Esophagus muscularis mucosa (tissue), 4 donors: ENCODE measurements at regions not wholly inside any gene's neighbourhood (a gene's known extent, or its start where the extent isn't known, plus 50 kb on each side); places are given as distances from the start of the nearest gene placed in this dataset.
A peak's percentile ranks its signal among the peaks of the same experiment; 100 is the strongest.

Experiments used
- DNase-seq: peaks from one replicate; pipeline ENCODE4 v3.0.0-alpha.2; 2017; ENCODE audit errors: extremely low spot score
- H3K27ac ChIP-seq, 4 donors: fragments of 200-600 bp; sonication (generic); replicated peaks in 1 of 4; 1 replicate in 3 of 4; 2 replicates in 1 of 4; pipeline ENCODE4 v1.5.1; 2016 to 2019; ENCODE audit warnings: mild to moderate bottlenecking in 1 of 4
- H3K27me3 ChIP-seq, 4 donors: fragments of 200-600 bp; sonication (generic); one replicate each; pipeline versions ENCODE4 v1.5.1 to v1.6.0; 2016 to 2019
- H3K36me3 ChIP-seq, 4 donors: fragments of 200-600 bp; sonication (generic); one replicate each; pipeline ENCODE4 v1.5.1; 2016 to 2019
- H3K4me1 ChIP-seq, 4 donors: fragments of 200-600 bp; sonication (generic); one replicate each; pipeline ENCODE4 v1.5.1; 2016 to 2019
- H3K4me3 ChIP-seq, 4 donors: fragments of 200-600 bp; sonication (generic); 1 replicate in 2 of 4; 2 replicates in 2 of 4; pipeline ENCODE4 v1.5.1; 2016 to 2019; ENCODE audit warnings: mild to moderate bottlenecking in 4 of 4, moderate library complexity in 1 of 4
- H3K9me3 ChIP-seq, 4 donors: fragments of 200-600 bp; sonication (generic); 1 replicate in 3 of 4; 2 replicates in 1 of 4; pipeline ENCODE4 v1.5.1; 2016 to 2019
- EP300 ChIP-seq: sonication (generic); formaldehyde crosslinking; IDR thresholded peaks from one replicate; pipeline ENCODE4 v1.6.1; 2017; ENCODE audit warnings: antibody characterized with exemption
- POLR2A ChIP-seq: fragments of 450-650 bp; IDR thresholded peaks from one replicate; pipeline ENCODE4 v1.6.1; 2017; ENCODE audit warnings: antibody characterized with exemption, moderate library complexity, mild to moderate bottlenecking, low read depth
- POLR2AphosphoS5 ChIP-seq, 2 donors: sonication (generic); formaldehyde crosslinking; IDR thresholded peaks; one replicate each; pipeline ENCODE4 v1.6.1; 2017; ENCODE audit warnings: antibody characterized with exemption in 2 of 2
- WGBS: methylation state at CpG from one replicate; pipeline ENCODE4 v1.1.5; 2018; 5-methylcytosine and 5-hydroxymethylcytosine counted together
- intact Hi-C: fragments of 100-400 bp; cut with DNase I; formaldehyde crosslinking; loops from one replicate; pipeline ENCODE4 v1.15.1; 2023
- TF ChIP-seq, protein P1 (sequence below), 3 experiments: fragments of 200-600 bp in 2 of 3; fragments of 450-650 bp in 1 of 3; sonication (generic) in 2 of 3; IDR thresholded peaks; one replicate each; pipeline ENCODE4 v1.5.1; 2017 to 2019; ENCODE audit warnings: antibody characterized with exemption in 3 of 3, mild to moderate bottlenecking in 2 of 3, moderate library complexity in 1 of 3

DNA sequence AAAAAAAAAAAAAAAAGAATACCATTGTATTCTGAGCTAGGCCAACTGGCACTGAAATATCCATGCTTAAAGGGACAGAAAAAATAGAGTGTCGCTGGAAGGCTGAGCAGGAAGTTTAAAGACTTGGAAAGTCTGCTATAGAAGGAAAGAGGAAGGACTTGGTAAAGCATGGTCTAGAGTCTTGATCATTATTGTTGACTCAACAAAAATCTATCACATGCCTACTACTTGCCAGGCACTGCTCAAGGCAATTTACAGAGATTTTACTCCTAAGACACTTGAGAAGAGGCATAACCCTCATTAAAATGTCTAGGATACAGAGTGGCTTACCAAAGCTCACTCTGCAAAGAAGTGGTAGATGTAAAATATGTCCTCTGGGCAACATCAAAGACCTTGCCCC lies 324.0 kb upstream of the DAB1 start:
- intact Hi-C loops = no loop called here
- no peak for DNase-seq
- no peaks in the 10 kb centered on the region for H3K9me3 ChIP-seq
- no peak overlapping the region for H3K4me3 ChIP-seq
- TF ChIP-seq POLR2AphosphoS5 (IDR thresholded peaks at IDR 0.05) (no peak), EP300 (no peak), POLR2A (no peak)
- TF ChIP-seq, protein P1, sequence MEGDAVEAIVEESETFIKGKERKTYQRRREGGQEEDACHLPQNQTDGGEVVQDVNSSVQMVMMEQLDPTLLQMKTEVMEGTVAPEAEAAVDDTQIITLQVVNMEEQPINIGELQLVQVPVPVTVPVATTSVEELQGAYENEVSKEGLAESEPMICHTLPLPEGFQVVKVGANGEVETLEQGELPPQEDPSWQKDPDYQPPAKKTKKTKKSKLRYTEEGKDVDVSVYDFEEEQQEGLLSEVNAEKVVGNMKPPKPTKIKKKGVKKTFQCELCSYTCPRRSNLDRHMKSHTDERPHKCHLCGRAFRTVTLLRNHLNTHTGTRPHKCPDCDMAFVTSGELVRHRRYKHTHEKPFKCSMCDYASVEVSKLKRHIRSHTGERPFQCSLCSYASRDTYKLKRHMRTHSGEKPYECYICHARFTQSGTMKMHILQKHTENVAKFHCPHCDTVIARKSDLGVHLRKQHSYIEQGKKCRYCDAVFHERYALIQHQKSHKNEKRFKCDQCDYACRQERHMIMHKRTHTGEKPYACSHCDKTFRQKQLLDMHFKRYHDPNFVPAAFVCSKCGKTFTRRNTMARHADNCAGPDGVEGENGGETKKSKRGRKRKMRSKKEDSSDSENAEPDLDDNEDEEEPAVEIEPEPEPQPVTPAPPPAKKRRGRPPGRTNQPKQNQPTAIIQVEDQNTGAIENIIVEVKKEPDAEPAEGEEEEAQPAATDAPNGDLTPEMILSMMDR (IDR thresholded peaks at IDR 0.05) = no peak
- H3K4me1 ChIP-seq = no peaks in the 10 kb centered on the region
- no peaks in the 10 kb centered on the region for H3K36me3 ChIP-seq
- 79% methylated on average over 1 of the region's 1 CpG for WGBS
- no peak overlapping the region for H3K27ac ChIP-seq
- H3K27me3 ChIP-seq = no peaks in the 10 kb centered on the region

- Histone ChIP-seq H3K4me3 (no peak overlapping the region), H3K27ac (no peak overlapping the region), H3K36me3 (no peaks in the 10 kb centered on the region), H3K27me3 (no peaks in the 10 kb centered on the region), H3K4me1 (no peaks in the 10 kb centered on the region), H3K9me3 (no peaks in the 10 kb centered on the region)
- intact Hi-C loops = no loop called here
- TF ChIP-seq POLR2AphosphoS5 (IDR thresholded peaks at IDR 0.05) = no peak
- no peak for TF ChIP-seq POLR2A
- TF ChIP-seq, protein P1 (IDR thresholded peaks at IDR 0.05) = no peak
- no peak for TF ChIP-seq EP300
- 68% methylated on average over 4 of the region's 4 CpGs for WGBS
- no peak for DNase-seq
Observed at GRCh38 chr1:57741521-57741920, 317.7 kb upstream of the DAB1 start.

- Histone ChIP-seq H3K36me3 (no peaks in the 10 kb centered on the region), H3K9me3 (no peaks in the 10 kb centered on the region), H3K4me1 (no peaks in the 10 kb centered on the region), H3K4me3 (no peak overlapping the region), H3K27ac (no peak overlapping the region), H3K27me3 (no peaks in the 10 kb centered on the region)
- no peak for TF ChIP-seq POLR2A
- no peak for TF ChIP-seq EP300
- intact Hi-C loops = no loop called here
- WGBS = 80% methylated on average over 6 of the region's 6 CpGs
- DNase-seq = peak; percentile 81
Observed at GRCh38 chr1:57736940-57737339, 313.1 kb upstream of the DAB1 start.

- Histone ChIP-seq H3K4me3 (no peak overlapping the region), H3K27ac (no peak overlapping the region), H3K27me3 (no peaks in the 10 kb centered on the region), H3K4me1 (no peaks in the 10 kb centered on the region), H3K9me3 (no peaks in the 10 kb centered on the region), H3K36me3 (no peaks in the 10 kb centered on the region)
- WGBS = 92% methylated on average over 7 of the region's 7 CpGs
- TF ChIP-seq EP300 (no peak), POLR2AphosphoS5 (IDR thresholded peaks at IDR 0.05) (no peak), POLR2A (no peak)
- TF ChIP-seq, protein P1 (IDR thresholded peaks at IDR 0.05) = no peak
- intact Hi-C loops = no loop called here
- peak; percentile 50 for DNase-seq
Observed at GRCh38 chr1:57729181-57729580, 305.3 kb upstream of the DAB1 start.

GRCh38 chr1:57727121-57727520 lies 303.3 kb upstream of the DAB1 start:
- intact Hi-C loops = no loop called here
- WGBS = 69% methylated on average over 4 of the region's 5 CpGs
- H3K36me3 ChIP-seq = no peaks in the 10 kb centered on the region

More at GRCh38 chr1:57727121-57727520, 303.3 kb upstream of the DAB1 start:
- Histone ChIP-seq H3K4me1 (no peaks in the 10 kb centered on the region), H3K9me3 (no peaks in the 10 kb centered on the region), H3K27ac (no peak overlapping the region), H3K27me3 (no peaks in the 10 kb centered on the region), H3K4me3 (no peak overlapping the region)
- DNase-seq = no peak
- TF ChIP-seq, protein P1 (IDR thresholded peaks at IDR 0.05) = no peak
- TF ChIP-seq POLR2A (no peak), EP300 (no peak), POLR2AphosphoS5 (IDR thresholded peaks at IDR 0.05) (no peak)
